ENCODE measurements at regions not wholly inside any gene's neighbourhood (a gene's known extent, or its start where the extent isn't known, plus 50 kb on each side); places are given as distances from the start of the nearest gene placed in this dataset.

- TF ChIP-seq BHLHE40 (IDR thresholded peaks at IDR 0.05; ENCODE audit: borderline replicate concordance) (no peak), SP1 (IDR thresholded peaks at IDR 0.05) (no peak), FOXK2 (IDR thresholded peaks at IDR 0.05) (no peak)
Measured at GRCh38 chr14:104475802-104476201, 103.8 kb upstream of the C14orf180 start.

Data from HEK293T (cell line).